HG03378 (cell line): ENCODE measurements at regions not wholly inside any gene's neighbourhood (a gene's known extent, or its start where the extent isn't known, plus 50 kb on each side); places are given as distances from the start of the nearest gene placed in this dataset.
A peak's percentile ranks its signal among the peaks of the same experiment; 100 is the strongest.

ENCODE experiments used
- ATAC-seq: cut with Tn5 transposase; IDR thresholded peaks from one replicate; pipeline ENCODE4 v1.9.1; 2021; ENCODE audit warnings: mild to moderate bottlenecking, moderate library complexity; ENCODE audit not compliant: unreplicated experiment

DNA sequence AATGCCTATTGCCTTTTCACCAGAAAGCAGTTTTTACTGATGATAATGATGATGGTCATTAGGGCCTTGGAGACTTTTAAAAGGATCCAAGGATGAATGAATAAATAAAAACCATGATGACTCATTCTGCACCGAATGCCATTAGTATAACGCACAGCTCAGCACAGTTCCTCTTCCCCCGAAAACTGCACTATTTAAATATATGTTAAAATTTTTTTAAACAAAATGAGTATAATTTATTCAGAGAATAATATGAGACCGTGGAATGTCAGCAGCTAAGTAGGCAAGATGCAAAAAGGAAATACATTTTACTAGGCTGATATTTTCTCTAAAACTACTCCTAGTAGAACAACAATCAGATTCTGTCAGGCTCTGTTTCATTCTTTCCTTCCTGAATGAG, 83.4 kb upstream of the NANOGP8 start:
- ATAC-seq = no peak

DNA sequence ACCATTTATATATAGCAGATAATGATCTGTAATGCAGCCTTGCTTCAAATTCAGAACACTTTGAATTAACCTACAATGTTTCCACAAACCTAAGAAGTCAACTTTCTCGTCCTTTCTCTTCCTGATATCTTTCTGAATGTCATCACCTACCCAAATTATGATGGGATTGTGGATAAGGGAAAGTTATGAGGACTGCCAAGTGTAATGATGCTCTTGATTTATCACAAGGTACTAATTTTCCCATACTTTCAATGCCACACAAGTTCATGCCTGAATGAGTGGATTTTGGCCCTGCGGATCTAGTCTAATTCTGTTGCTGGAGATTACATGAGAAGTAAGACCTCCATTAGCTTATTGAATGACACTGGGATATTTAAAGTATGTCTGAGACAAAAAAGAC, 82.6 kb upstream of the NANOGP8 start:
- no peak for ATAC-seq

DNA sequence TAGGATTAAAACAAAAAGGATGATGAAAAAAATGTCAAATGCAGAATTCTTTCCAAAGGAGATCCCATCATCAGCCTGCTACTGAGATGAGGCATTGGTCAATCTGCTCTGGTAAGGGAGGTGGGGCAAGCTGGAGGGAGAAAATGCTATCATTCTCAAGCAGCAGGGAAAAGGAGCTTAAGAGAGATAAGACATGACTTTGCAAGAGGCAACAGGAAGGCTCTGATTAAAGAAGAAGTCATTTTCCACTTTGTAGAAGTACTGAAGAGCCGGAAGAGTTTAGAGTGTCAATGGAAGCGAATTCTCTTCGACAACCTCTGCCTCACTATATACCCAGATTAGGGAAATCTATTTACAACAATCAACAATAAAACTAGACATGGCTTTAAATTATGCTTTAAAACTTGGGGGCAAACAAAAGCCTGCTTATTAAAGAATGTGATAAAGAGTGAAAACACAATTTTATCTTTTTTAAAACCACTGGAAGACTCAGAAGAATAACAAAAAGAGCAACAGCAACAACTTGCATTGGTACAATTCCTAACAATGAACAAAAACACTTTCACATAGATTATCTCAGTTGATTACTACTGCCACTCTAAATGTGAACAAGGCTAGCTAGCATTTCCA, 81.8 kb upstream of the NANOGP8 start:
- no peak for ATAC-seq

DNA sequence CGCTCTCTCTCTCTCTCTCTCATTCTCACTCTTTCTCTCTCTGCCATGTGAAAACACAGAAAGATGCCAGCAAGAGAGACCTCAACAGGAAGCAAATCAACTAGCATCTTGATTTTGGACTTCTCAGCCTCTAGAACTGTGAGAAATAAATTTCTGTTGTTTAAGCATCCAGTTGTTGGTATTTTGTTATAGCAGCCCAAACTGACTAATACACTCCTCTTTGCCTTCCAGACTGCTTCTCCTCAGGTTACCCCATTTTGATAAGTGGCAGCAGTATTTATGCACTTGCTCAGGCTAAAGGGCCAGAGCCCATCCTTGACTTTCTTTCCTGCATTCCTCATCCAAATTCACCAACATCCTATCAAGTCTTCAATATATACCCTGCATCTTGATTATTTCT, 76.6 kb upstream of the NANOGP8 start:
- ATAC-seq = no peak

DNA sequence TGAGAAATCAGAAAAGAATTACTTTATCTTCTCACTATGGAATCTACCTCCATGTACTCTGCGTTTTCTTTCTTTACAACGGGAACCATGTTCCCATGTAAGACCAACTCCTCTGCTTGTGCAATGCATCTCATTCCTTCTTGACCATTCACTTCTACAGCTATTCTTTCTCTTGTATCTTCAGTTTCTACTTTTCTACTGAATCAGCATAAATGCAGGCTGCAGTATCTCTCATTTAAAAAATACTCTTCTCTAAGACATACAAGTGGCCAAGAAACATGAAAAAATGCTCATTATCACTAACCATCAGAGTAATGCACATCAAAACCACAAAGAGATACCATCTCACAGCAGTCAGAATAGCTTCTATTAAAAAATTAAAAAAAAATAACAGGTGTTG, 74.1 kb upstream of the NANOGP8 start:
- no peak for ATAC-seq

DNA sequence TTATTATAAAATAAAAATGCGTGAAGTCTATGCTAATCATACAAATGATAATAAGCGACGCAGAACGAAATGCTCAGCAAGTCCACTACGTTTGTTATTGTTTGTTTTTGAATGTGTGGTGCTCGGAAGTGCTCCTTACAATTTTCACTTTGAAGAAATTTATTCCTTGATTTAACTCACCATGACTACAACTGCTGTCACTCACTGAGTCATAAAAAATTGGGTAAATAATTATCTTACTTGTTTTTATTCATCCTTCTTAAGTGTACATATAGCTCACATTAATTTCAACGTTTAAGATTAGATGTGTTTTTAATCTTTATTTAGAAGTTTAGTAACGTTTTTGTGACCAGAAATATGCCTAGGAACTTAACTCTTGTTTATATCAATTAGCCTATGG, 66.7 kb upstream of the NANOGP8 start:
- no peak for ATAC-seq

DNA sequence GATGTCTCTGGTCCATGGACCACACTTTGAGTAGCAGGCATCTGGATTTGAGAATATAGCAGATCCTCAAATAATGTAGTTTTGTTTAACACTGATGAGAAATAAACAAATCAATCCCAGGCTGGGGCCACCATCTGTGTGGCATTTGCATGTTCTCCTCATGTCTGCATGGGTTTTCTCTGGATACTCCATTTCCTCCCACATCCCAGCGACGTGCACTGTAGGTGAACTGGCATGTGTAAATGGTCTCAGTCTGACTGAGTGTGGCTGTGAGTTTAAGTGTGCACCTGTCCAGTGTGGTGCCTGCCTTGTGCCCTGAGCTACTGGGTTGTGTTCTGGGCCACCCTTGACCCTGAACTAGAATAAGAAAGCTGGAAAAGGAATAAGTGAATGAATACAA, 66.3 kb upstream of the NANOGP8 start:
- ATAC-seq = no peak

DNA sequence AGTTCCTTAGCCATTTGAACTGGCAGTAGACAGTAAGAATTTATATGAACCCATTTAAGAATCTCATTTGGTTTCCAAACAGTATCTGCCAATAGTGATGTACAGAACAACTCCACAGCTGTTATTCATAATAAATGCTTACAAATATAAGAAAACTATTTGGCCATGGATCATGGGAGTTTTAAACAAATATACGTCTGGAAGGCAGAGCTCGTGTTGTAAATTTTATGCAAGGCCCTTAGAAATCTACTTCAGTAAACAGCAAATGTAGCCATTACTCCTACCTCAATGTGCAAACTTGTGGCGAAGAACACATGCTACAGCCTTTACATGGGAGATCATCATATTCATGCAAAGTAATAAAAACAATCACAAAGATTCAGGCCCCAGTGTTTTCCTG, 65.3 kb upstream of the NANOGP8 start:
- no peak for ATAC-seq

DNA sequence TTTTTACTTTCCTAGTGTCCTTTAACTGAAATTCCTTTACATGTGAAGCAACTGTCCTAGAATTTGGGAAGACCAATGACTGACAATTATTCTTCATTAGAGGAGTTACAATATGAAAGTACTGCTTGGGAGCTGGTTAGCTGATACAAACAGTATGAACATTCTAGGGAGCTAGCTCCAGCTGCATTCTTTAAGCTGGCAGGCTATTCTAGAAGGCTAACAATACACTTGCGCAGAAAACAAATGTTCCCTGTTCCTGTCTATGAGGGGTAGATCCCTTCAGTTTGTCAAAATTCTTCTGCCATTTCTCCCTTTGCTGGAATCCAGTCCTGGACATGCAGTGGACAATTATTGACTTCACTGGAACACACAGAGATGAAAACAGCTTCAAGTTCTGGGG, 60.2 kb upstream of the NANOGP8 start:
- ATAC-seq = no peak

DNA sequence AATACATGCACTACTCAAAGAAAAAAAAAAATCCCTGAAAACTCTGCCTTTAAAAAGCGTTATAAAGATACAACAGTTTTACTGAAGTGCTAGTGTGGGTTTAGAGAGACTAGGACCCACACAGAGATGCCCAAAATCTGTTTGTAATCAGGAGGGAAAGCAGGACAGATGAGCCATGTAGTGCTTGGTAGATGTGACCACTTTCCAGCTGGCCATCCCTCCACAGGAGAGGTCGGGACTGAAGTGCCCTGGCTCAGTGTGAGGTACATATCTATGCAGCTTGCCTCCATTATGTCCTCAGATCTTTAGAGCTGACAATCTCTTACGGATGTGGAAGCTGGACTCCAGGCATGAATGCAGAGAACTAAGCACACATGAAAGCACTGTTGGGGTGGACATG, 57.5 kb upstream of the NANOGP8 start:
- ATAC-seq = no peak

DNA sequence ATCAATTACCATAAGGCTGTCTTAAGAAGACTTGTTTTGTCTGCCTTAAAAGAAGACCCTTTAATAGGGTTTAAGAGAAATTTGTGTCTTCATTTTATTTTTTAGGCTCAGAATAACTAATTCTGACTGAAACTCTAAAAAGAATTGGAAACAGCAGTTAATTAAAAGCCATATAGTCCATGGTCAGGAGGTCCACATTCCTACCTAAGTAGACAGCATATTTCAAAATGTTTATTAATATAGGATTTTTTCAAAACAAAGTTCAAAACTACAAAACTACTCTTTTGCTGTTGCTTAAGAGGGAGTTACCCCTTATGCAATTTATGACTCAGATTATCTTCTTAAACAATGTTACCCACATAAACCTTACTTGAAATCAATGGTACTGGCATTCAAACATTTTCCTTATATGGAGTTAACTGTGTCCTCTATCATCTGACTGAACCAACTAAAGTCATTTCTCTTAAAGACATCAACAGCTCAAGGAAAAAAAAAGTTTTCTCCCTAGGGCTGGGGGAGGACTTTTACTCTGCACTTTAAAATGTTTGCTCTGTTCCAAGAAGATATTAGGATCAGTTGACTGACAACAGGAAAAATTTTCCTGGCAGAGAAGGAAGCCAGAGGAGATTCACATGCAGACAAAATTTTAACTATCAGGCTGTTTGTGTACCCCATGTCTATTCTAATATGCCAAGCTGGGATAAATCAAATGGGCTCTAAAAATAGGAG, 56.8 kb upstream of the NANOGP8 start:
- peak; percentile 58 for ATAC-seq

DNA sequence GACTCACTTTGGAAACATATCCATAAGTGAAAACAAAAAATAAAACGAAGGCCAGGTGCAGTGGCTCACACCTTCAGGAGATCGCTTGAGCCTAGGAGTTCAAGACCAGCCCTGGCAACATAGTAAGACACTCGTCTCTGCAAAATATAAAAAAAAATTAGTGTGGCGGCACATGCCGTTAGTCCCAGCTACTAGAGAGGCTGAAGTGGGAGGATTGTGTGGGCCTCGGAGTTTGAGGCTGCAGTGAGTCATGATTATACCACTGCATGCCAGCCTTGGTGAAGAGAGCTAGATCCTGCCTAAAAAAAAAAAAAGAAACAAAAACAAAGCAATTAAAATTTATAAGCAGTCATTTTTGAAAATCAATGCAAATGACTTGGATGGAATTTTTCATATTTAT, 54.7 kb upstream of the NANOGP8 start:
- ATAC-seq = no peak

DNA sequence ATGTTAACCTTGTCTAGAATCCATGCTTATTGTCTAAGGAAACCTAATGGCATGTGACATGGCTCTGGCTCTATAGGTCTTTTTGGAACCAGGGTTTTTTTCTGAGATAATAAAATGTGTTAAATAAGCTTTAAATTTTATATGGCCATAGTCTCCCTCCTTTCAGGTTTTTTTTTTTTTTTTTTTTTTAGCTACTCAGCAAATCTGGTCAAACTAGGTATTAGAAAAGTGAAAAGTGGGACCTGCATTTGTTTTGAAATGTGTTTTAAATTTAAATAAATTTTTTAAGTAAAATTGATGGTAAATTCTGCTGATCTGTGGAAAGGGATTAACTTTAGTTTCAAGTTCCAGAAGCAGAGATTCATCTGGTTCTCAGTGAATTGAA, 52.1 kb upstream of the NANOGP8 start:
- no peak for ATAC-seq

DNA sequence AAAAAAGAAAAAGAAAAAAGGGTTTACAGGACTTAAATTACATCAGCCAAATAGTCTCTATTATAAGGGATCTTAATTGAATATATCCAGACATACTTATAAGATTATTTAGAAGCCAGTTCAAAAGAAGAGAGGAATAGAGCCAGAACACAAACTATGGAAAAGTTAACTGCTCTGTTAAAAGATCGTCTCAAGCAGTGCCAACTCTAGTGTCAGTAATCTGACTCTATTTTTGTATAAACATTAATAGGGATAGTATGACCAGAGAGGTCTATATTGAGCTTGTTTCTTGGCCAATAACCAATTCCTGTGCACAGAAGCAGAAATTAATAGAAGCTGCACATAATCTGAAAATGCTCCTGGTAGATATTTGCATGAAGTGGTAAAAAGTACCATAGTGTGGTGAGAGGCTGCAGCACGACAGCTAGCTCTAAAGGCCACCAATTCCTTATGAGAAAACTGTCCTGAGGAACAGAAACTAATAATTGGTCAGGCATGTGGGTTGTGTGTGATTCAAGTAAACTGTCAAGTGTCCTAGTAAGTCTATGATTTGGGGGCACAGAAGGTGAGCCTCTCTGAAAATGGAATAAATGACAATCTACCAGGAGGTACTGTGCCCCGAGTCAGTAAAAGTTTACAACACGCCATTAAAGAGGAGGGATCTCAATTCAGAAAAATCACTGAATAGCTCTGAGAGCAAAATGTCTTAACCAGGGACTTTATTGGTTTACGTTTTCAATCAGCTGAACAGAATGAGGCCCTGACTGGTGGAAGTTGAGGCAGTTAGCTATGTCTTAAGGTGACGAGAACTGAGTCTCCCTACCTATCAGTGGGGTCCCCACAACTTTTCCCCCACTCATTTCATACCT, 51.5 kb upstream of the NANOGP8 start:
- peak; percentile 99 for ATAC-seq
